ENCODE measurements at regions not wholly inside any gene's neighbourhood (a gene's known extent, or its start where the extent isn't known, plus 50 kb on each side); places are given as distances from the start of the nearest gene placed in this dataset.

GRCh38 chr3:194806991-194807630 is 121.4 kb downstream of the FAM43A start:
- Mint-ChIP-seq H3K27ac (no peak overlapping the region), H3K4me3 (no peak overlapping the region), H3K4me1 (ENCODE audit: low read depth) (no peaks in the 10 kb centered on the region), H3K36me3 (ENCODE audit: low read depth) (no peaks in the 10 kb centered on the region), H3K27me3 (ENCODE audit: low read depth) (peaks cover 20% of the 10 kb centered on the region), H3K9me3 (no peaks in the 10 kb centered on the region)

DNA sequence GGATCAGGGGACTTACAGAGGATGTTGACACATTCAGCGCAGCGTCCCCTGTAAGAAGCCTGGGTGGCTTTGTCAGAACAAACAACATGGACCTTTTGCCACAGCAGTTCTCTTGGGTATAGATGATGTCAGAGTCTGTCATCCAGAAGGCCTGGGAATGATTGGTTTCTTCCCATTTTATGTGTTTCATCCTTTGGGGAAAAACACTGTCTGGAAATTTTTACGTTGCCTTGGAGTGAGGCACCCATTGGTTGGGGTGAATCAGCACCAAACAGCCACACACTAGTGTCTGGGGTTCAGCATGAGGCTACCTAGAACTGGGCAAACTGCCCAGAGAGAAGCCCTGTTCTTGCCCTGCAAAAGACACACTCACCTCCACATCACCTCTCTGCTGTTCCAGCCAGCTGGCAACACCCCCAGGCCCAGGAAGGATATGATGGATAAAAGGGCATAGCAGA is 123.0 kb downstream of the FAM43A start:
- Mint-ChIP-seq H3K9me3 (no peaks in the 10 kb centered on the region), H3K4me1 (ENCODE audit: low read depth) (no peaks in the 10 kb centered on the region), H3K4me3 (no peak overlapping the region), H3K27me3 (ENCODE audit: low read depth) (peaks cover 16% of the 10 kb centered on the region), H3K36me3 (ENCODE audit: low read depth) (no peaks in the 10 kb centered on the region), H3K27ac (no peak overlapping the region)

DNA sequence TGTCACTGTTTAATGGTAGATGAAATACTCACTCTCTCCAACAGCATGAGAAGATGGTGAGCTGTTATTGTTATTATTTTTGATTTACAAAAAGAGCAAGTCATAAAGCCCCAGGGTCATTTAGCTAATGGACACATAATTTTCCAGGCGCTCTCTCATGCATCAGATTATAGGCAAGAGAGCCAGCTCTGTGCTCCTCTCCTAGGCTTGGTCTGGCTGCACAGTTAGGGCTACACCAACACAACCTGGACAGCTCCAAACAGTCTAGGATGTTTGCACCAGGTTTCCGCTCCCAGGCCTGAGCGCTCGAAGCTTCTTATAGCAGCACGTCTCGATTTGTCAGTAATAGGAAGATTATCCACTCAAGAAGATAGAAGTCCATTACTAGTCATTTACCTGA is 123.7 kb downstream of the FAM43A start:
- Mint-ChIP-seq H3K36me3 (ENCODE audit: low read depth) (no peaks in the 10 kb centered on the region), H3K27me3 (ENCODE audit: low read depth) (peaks cover 18% of the 10 kb centered on the region), H3K9me3 (no peaks in the 10 kb centered on the region), H3K27ac (no peak overlapping the region), H3K4me3 (no peak overlapping the region), H3K4me1 (ENCODE audit: low read depth) (no peaks in the 10 kb centered on the region)

- Mint-ChIP-seq H3K4me3 (no peak overlapping the region), H3K4me1 (ENCODE audit: low read depth) (no peaks in the 10 kb centered on the region), H3K36me3 (ENCODE audit: low read depth) (no peaks in the 10 kb centered on the region), H3K27me3 (ENCODE audit: low read depth) (peaks cover 16% of the 10 kb centered on the region), H3K9me3 (no peaks in the 10 kb centered on the region), H3K27ac (no peak overlapping the region)
Measured at GRCh38 chr3:194810076-194810475, 124.4 kb downstream of the FAM43A start.

DNA sequence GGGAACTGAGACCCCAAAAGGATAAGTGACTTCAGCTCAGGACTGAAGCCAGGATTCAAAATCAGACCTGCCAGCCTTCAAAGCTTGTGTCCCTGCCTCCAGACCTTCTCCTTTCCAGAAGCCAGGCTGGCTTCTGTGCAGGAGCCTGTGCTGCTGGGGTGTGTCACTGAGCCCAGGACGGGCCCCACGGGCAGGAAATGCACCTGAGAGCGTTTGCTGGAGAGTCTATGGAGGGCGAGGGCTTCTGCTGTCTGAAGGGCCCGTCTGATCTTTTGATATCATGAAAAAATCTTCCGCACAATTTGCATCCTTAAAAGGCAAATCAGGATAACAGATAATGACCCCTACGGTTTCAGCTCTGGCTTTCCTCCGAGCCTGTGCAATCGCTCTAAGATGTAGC is 125.4 kb downstream of the FAM43A start:
- no peak overlapping the region for H3K4me3 Mint-ChIP-seq
- H3K27me3 Mint-ChIP-seq (ENCODE audit: low read depth): peaks cover 15% of the 10 kb centered on the region
- no peaks in the 10 kb centered on the region for H3K4me1 Mint-ChIP-seq (ENCODE audit: low read depth)
- no peak overlapping the region for H3K27ac Mint-ChIP-seq
- no peaks in the 10 kb centered on the region for H3K36me3 Mint-ChIP-seq (ENCODE audit: low read depth)
- H3K9me3 Mint-ChIP-seq: no peaks in the 10 kb centered on the region

DNA sequence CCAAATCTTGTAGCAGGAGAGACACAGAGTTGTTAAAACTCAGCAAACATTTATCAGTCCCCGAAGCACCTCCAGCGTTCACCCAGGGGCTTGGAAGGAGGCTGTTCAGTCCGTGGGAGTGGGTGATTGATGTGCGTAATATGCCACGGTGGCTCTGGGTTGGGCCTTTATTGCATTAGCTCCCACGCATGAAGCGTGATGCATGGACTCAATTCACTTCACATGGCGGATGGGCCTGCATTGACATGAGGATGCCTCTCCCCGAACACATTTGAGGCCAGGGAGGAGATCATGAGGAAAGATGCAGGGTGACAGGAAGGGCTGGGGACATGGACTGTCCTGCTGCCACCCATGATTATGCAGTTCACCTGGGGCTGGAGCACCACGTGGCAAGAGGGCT is 126.5 kb downstream of the FAM43A start:
- Mint-ChIP-seq H3K9me3 (no peaks in the 10 kb centered on the region), H3K27me3 (ENCODE audit: low read depth) (peaks cover 15% of the 10 kb centered on the region), H3K27ac (no peak overlapping the region), H3K4me1 (ENCODE audit: low read depth) (no peaks in the 10 kb centered on the region), H3K36me3 (ENCODE audit: low read depth) (no peaks in the 10 kb centered on the region), H3K4me3 (no peak overlapping the region)

DNA sequence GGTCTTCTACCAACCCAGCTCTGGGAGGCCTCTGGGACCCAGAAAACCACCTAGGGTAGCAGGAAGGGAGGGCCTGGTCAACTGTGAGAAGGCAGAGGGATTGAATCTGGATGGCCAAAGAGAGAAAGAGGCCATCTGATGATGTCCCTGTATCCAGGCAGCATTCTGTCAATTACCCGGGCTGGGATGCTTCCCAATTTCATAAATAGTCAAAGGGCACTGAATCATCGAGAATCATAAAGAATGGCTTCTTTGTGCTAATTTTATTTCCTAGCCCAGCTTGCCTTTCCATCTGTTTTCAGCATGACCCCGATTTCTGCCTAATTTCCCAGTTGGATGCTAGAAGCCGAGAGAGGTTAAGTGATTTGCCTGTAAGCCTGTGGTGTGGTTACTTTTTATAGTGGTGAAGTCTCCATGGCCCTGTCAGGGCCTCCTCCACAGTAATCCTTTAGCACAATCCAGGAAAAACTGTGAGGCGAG is 129.2 kb downstream of the FAM43A start:
- Mint-ChIP-seq H3K4me3 (no peak overlapping the region), H3K9me3 (no peaks in the 10 kb centered on the region), H3K27me3 (ENCODE audit: low read depth) (peaks cover 15% of the 10 kb centered on the region), H3K27ac (no peak overlapping the region), H3K36me3 (ENCODE audit: low read depth) (no peaks in the 10 kb centered on the region), H3K4me1 (ENCODE audit: low read depth) (no peaks in the 10 kb centered on the region)

- Mint-ChIP-seq H3K9me3 (no peaks in the 10 kb centered on the region), H3K4me3 (no peak overlapping the region), H3K27me3 (ENCODE audit: low read depth) (peaks cover 8% of the 10 kb centered on the region), H3K27ac (no peak overlapping the region), H3K4me1 (ENCODE audit: low read depth) (no peaks in the 10 kb centered on the region), H3K36me3 (ENCODE audit: low read depth) (no peaks in the 10 kb centered on the region)
Measured at GRCh38 chr3:194816748-194817591, 131.3 kb downstream of the FAM43A start.

DNA sequence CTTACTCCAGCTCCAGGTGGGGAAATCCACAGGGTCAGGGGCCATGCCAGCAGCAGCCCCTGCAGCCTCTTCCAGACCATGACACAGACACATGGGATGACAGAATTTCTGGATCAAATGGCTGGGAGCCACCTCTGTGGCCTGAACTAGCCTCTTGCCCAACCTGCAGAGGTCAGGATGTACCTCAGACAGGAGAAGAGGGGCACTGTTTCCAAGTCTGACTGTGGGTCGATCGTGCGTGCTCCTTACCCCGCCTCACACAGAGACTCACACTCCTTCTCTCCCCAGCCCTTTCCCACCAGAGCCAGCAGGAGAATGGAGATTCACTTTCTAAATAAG is 131.9 kb downstream of the FAM43A start:
- no peaks in the 10 kb centered on the region for H3K36me3 Mint-ChIP-seq (ENCODE audit: low read depth)
- peaks cover 8% of the 10 kb centered on the region for H3K27me3 Mint-ChIP-seq (ENCODE audit: low read depth)
- no peaks in the 10 kb centered on the region for H3K4me1 Mint-ChIP-seq (ENCODE audit: low read depth)
- H3K27ac Mint-ChIP-seq: no peak overlapping the region
- no peaks in the 10 kb centered on the region for H3K9me3 Mint-ChIP-seq
- H3K4me3 Mint-ChIP-seq: no peak overlapping the region

DNA sequence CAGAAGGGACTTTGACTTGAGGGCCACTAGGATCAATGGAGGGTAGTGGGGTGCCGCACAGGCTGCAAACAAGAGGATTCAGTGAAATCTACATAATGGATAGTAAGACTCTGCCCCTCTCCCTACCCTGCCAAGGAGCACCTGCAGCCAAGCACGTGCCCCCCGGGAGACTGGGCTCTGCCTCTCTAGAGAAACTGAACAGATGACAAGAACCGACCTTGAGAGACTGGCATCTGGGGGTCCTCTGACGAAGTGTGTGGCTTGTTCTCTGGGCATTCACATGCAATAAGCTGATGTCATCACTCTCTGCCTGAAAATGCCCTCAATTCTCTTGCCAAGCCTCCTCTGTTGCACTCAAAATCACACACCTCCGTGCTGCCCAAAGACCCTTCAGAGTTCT is 132.3 kb downstream of the FAM43A start:
- Mint-ChIP-seq H3K27me3 (ENCODE audit: low read depth) (peaks cover 8% of the 10 kb centered on the region), H3K27ac (no peak overlapping the region), H3K9me3 (no peaks in the 10 kb centered on the region), H3K4me1 (ENCODE audit: low read depth) (no peaks in the 10 kb centered on the region), H3K36me3 (ENCODE audit: low read depth) (no peaks in the 10 kb centered on the region), H3K4me3 (no peak overlapping the region)

- no peak overlapping the region for H3K27ac Mint-ChIP-seq
Measured at GRCh38 chr3:194824100-194824499, 138.4 kb downstream of the FAM43A start.

GRCh38 chr3:194824701-194825111 is 139.0 kb downstream of the FAM43A start:
- no peaks in the 10 kb centered on the region for H3K27me3 Mint-ChIP-seq (ENCODE audit: low read depth)
- no peaks in the 10 kb centered on the region for H3K9me3 Mint-ChIP-seq
- H3K4me3 Mint-ChIP-seq: no peak overlapping the region

More at GRCh38 chr3:194824100-194824499, 138.4 kb downstream of the FAM43A start:
- H3K36me3 Mint-ChIP-seq (ENCODE audit: low read depth): no peaks in the 10 kb centered on the region
- no peaks in the 10 kb centered on the region for H3K9me3 Mint-ChIP-seq
- no peak overlapping the region for H3K4me3 Mint-ChIP-seq
- H3K4me1 Mint-ChIP-seq (ENCODE audit: low read depth): no peaks in the 10 kb centered on the region
- no peaks in the 10 kb centered on the region for H3K27me3 Mint-ChIP-seq (ENCODE audit: low read depth)

GRCh38 chr3:194826594-194826993 is 140.9 kb downstream of the FAM43A start:
- Mint-ChIP-seq H3K9me3 (no peaks in the 10 kb centered on the region), H3K27me3 (ENCODE audit: low read depth) (no peaks in the 10 kb centered on the region), H3K4me1 (ENCODE audit: low read depth) (no peaks in the 10 kb centered on the region), H3K36me3 (ENCODE audit: low read depth) (no peaks in the 10 kb centered on the region), H3K4me3 (no peak overlapping the region), H3K27ac (no peak overlapping the region)

More at GRCh38 chr3:194824701-194825111, 139.0 kb downstream of the FAM43A start:
- H3K36me3 Mint-ChIP-seq (ENCODE audit: low read depth): no peaks in the 10 kb centered on the region
- H3K27ac Mint-ChIP-seq: no peak overlapping the region
- no peaks in the 10 kb centered on the region for H3K4me1 Mint-ChIP-seq (ENCODE audit: low read depth)

- Mint-ChIP-seq H3K4me1 (ENCODE audit: low read depth) (no peaks in the 10 kb centered on the region), H3K27me3 (ENCODE audit: low read depth) (no peaks in the 10 kb centered on the region), H3K27ac (no peak overlapping the region), H3K9me3 (no peaks in the 10 kb centered on the region), H3K36me3 (ENCODE audit: low read depth) (no peaks in the 10 kb centered on the region), H3K4me3 (no peak overlapping the region)
Measured at GRCh38 chr3:194827486-194827885, 141.8 kb downstream of the FAM43A start.

- H3K36me3 Mint-ChIP-seq (ENCODE audit: low read depth): no peaks in the 10 kb centered on the region
- no peak overlapping the region for H3K27ac Mint-ChIP-seq
- H3K4me3 Mint-ChIP-seq: no peak overlapping the region
- H3K27me3 Mint-ChIP-seq (ENCODE audit: low read depth): no peaks in the 10 kb centered on the region
- no peaks in the 10 kb centered on the region for H3K4me1 Mint-ChIP-seq (ENCODE audit: low read depth)
- H3K9me3 Mint-ChIP-seq: no peaks in the 10 kb centered on the region
Measured at GRCh38 chr3:194828116-194828515, 142.4 kb downstream of the FAM43A start.

Data from T-helper 1 cell treated with Interleukin-12 subunit alpha and Interleukin-12 subunit beta and Interleukin-4 antibody, amounts not matched to agents 30 μg/mL and 1 μg/mL, for 36 hours (primary cell).